ENCODE measurements at regions not wholly inside any gene's neighbourhood (a gene's known extent, or its start where the extent isn't known, plus 50 kb on each side); places are given as distances from the start of the nearest gene placed in this dataset.

DNA sequence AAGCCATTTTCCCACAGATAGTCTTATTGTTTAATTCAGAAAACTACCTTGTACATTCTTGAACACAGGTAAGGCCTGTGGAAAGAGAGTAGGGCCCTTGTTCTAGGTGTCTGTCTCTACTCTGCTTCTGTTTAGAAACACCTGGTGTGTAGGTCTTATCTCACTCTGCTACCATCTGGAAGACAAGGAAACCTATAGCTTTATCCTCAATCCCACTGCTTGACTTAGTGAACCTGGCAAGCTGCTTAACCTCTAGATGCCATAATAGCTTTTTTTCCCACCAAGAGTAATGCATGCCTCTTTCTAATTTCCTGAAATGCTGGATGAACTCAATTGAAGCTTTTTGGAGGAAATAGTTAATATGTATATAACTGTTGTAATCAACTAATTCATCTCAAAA lies 82.6 kb upstream of the RAP2B start:
- TF ChIP-seq, protein P1, sequence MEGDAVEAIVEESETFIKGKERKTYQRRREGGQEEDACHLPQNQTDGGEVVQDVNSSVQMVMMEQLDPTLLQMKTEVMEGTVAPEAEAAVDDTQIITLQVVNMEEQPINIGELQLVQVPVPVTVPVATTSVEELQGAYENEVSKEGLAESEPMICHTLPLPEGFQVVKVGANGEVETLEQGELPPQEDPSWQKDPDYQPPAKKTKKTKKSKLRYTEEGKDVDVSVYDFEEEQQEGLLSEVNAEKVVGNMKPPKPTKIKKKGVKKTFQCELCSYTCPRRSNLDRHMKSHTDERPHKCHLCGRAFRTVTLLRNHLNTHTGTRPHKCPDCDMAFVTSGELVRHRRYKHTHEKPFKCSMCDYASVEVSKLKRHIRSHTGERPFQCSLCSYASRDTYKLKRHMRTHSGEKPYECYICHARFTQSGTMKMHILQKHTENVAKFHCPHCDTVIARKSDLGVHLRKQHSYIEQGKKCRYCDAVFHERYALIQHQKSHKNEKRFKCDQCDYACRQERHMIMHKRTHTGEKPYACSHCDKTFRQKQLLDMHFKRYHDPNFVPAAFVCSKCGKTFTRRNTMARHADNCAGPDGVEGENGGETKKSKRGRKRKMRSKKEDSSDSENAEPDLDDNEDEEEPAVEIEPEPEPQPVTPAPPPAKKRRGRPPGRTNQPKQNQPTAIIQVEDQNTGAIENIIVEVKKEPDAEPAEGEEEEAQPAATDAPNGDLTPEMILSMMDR (conservative IDR thresholded peaks at IDR 0.05; ENCODE audit: low read depth, low read length) = no peak
- DNase-seq (ENCODE audit: low read depth) = no peak
- no peak overlapping the region for H3K4me3 ChIP-seq (ENCODE audit: low read length)

DNA sequence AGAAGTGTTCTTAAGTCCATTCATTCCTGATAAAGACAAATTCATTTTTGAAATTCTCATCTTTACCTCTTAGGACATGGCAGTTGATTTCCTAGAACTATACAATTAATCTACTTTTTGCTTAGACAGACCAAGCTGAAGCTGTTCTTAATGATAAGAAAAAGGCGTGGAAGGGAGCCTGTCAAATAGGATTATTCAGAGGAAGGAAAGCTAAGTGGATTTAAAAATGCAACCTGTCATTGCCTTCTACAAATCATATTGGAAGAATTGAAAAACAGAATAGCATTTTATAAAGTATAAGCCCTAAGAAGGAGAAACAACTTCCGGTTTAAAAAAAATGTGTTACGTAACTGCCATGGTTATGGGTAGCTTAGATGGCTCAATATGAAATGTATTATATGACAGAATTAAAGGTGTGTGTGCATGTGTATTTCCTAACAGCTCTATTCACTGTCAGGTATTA lies 81.2 kb upstream of the RAP2B start:
- no peak overlapping the region for H3K4me3 ChIP-seq (ENCODE audit: low read length)
- TF ChIP-seq, protein P1 (conservative IDR thresholded peaks at IDR 0.05; ENCODE audit: low read depth, low read length) = no peak
- DNase-seq (ENCODE audit: low read depth) = peak; percentile 45

DNA sequence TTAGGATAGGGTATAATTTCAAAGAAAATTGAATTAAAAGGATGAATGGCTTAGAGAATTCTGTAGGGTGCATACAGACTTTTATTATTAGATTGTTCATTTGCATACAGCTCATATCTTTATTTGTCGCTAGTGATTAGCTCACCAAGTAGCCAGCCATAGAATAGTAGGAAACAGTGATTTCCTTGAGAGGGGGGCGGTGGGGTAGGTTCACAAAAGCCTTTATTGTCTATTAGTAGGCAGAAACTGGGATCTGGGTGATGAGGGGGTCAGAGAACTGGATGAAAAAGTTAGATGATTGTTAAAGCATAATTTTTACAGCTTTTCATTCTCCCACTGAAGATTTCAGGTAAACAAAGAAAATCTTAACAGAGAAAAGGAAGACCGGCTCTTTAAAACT lies 77.6 kb upstream of the RAP2B start:
- DNase-seq (ENCODE audit: low read depth) = no peak
- H3K4me3 ChIP-seq (ENCODE audit: low read length) = no peak overlapping the region
- TF ChIP-seq, protein P1 (conservative IDR thresholded peaks at IDR 0.05; ENCODE audit: low read depth, low read length) = no peak

DNA sequence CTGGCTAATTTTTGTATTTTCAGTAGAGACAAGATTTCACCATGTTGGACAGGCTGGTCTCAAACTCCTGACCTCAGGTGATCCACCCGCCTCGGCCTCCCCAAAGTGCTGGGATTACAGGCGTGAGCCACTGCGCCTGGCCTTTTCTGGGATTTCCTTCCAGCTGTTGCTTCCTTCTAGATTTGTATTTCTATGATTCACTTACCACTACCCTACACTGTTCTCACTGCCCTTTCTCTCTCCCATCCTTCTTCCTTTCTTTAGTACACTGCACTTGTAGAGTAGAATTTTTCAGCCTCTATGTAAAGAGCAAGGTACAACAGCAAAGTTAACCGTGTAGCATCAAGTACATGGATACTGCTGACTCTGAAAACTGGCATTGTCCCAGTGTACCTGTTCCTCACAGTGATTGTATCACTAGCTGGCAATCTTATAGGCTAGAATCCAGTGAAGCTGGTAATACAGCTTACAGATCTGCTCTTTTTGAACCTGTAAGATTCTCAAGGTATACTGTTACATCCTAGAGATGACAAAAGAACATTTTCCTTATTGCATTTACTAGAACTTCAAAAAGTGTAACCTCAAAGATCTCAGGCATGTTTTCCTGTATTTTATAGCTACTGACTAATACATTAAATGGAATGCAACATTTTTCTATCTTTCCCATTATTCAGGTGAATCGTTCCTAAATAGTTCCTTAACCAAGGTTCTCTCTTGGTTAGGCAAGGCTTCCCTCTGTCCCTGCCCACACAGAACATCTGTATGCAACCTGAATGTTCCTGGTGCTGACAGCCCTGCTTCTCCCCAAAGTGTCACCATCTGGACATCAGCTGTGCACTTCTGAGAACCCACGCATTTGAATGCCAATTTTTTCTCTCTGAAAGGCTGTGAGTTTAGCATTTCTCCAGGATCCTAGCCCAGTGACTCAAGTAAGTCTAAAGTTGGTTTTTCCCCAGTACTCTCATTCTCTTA lies 74.1 kb upstream of the RAP2B start:
- no peak for DNase-seq (ENCODE audit: low read depth)
- TF ChIP-seq, protein P1 (conservative IDR thresholded peaks at IDR 0.05; ENCODE audit: low read depth, low read length) = no peak
- H3K4me3 ChIP-seq (ENCODE audit: low read length) = no peak overlapping the region

DNA sequence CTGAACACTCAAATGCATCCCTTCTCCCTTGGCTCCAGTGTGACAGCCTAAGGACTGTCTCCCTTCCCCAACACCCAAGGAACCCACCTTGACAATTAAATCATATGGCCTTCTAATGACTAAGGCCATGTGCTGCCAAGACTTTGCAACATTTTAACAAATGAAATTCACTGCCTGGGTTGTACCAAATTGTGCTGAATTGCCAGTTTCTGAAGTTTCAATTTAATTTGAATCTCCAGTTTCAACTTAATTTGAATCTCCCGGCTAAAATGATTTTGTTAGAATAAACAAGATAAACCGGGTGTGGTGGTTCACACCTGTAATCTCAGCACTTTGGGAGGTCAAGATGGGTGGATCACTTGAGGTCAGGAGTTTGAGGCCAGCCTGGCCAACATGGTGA lies 72.4 kb upstream of the RAP2B start:
- no peak for DNase-seq (ENCODE audit: low read depth)
- no peak overlapping the region for H3K4me3 ChIP-seq (ENCODE audit: low read length)
- TF ChIP-seq, protein P1 (conservative IDR thresholded peaks at IDR 0.05; ENCODE audit: low read depth, low read length) = no peak

DNA sequence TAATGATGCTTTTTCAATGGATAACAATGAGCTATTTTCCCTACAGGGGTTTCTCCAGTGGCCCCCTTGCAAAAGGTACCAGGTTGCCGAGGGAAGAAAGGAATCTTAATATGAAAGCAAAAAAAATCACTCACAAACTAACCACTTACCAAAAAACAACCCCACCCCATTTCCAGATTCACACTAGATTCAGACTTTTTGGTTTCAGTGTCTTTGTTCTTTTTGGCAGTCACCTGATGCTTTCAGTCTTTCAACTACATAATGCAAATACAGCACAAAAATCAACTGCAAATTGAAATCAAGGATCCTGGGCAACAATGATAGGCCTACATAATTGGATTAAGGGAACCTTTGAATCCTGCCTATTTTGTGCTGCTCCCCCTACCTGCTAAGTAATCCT lies 71.1 kb upstream of the RAP2B start:
- no peak for DNase-seq (ENCODE audit: low read depth)
- TF ChIP-seq, protein P1 (conservative IDR thresholded peaks at IDR 0.05; ENCODE audit: low read depth, low read length) = no peak
- H3K4me3 ChIP-seq (ENCODE audit: low read length) = no peak overlapping the region

DNA sequence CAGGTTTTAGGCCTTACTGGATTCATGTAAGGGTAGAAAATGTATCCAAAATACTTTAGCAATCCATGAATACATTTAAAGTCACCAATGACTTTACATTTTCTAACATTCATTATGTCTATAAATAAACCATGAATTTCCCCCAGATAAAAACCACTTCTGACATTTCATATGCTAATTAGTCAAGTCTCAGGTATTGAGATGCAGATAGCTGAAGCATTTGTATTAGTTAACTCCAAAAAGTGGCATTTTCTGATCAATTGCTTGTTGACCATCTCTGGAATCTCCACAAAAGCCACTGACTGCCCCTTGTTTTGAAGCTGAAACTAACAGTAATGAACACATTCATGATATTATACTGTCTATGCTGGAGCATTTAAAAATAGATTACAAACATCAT lies 68.4 kb upstream of the RAP2B start:
- DNase-seq (ENCODE audit: low read depth) = no peak
- TF ChIP-seq, protein P1 (conservative IDR thresholded peaks at IDR 0.05; ENCODE audit: low read depth, low read length) = no peak
- no peak overlapping the region for H3K4me3 ChIP-seq (ENCODE audit: low read length)
